IPS-15b (cell line): ENCODE measurements at regions not wholly inside any gene's neighbourhood (a gene's known extent, or its start where the extent isn't known, plus 50 kb on each side); places are given as distances from the start of the nearest gene placed in this dataset.
"Not testable (repeated sequence)": the region's sequence is repeated elsewhere in the genome, so short reads cannot be mapped to it uniquely, and the experiment has no call there.

ENCODE experiments used
- H3K27me3 ChIP-seq: one replicate; pipeline ENCODE4 v1.6.1; 2013; ENCODE audit warnings: low read length; ENCODE audit not compliant: control insufficient read depth, insufficient read depth
- H3K36me3 ChIP-seq: one replicate; pipeline ENCODE4 v1.6.1; 2013; ENCODE audit warnings: low read length; ENCODE audit not compliant: control insufficient read depth, insufficient read depth
- H3K4me1 ChIP-seq: one replicate; pipeline ENCODE4 v1.6.1; 2013; ENCODE audit warnings: mild to moderate bottlenecking, low read length; ENCODE audit not compliant: control insufficient read depth, insufficient read depth
- H3K4me3 ChIP-seq: one replicate; pipeline ENCODE4 v1.5.1; 2013; ENCODE audit warnings: low read depth, low read length
- H3K9ac ChIP-seq: one replicate; pipeline ENCODE4 v1.6.1; 2013; ENCODE audit warnings: low read depth, mild to moderate bottlenecking, low read length
- H3K9me3 ChIP-seq: one replicate; pipeline ENCODE4 v1.6.1; 2013; ENCODE audit warnings: mild to moderate bottlenecking, low read length; ENCODE audit not compliant: control insufficient read depth, insufficient read depth

DNA sequence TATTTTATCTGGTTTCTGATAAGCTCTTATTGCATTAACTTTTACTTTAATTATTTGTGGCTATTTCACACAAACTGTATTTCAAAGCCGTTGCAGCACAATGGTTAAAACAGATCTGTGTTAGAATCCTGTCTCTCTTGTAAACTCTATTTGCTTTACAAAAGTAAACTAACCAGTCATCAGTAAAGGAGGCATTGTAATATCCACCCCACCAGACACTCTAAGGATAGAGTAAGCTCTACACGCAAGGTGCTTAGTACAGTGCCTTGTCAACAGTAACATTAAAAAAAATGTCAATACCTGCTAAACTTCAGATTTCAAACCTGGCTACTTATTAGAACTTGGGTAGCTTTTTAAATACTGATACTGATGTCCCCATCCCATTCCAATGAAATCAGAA lies 228.4 kb downstream of the RCHY1 start:
- H3K4me3 ChIP-seq, result no peak overlapping the region
- H3K9me3 ChIP-seq, result no peaks in the 10 kb centered on the region
- no peak overlapping the region for H3K9ac ChIP-seq
- H3K4me1 ChIP-seq, result no peaks in the 10 kb centered on the region
- H3K27me3 ChIP-seq, result no peaks in the 10 kb centered on the region
- H3K36me3 ChIP-seq, result no peaks in the 10 kb centered on the region

DNA sequence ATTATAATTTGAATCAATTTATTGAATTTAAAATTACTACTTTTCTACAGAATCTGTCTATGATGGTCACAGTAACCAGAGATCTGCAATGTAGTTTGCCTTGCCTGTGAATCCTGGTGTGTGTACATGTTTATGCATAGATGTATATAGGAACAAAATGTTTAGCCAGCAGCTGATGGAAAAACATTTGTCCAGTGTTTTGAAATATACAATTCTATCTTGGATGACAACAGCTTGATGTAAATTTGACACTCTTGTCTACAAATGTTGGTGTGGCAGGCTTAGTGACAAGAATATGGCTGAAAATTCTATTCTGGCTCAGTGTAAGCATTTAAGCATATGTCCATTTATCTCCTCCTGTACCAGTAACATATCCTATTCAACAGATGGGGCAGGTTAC lies 229.4 kb downstream of the RCHY1 start:
- Histone ChIP-seq H3K4me3 (no peak overlapping the region), H3K9me3 (no peaks in the 10 kb centered on the region), H3K4me1 (no peaks in the 10 kb centered on the region), H3K9ac (no peak overlapping the region), H3K36me3 (no peaks in the 10 kb centered on the region), H3K27me3 (no peaks in the 10 kb centered on the region)

DNA sequence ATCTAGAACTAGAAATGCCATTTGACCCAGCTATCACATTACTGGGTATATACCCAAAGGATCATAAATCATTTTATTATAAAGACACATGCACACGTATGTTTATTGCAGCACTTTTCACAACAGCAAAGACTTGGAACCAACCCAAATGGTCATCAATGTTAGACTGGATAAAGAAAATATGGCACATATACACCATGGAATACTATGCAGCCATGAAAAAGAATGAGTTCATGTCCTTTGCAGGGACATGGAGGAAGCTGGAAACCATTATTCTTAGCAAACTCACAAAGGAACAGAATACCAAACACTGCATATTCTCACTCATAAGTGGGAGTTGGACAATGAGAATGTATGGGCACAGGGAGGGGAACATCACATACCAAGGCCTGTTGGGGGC lies 233.7 kb downstream of the RCHY1 start:
- H3K9me3 ChIP-seq, H3K27me3 ChIP-seq, H3K4me1 ChIP-seq, H3K4me3 ChIP-seq, H3K9ac ChIP-seq, H3K36me3 ChIP-seq: not testable (repeated sequence)

DNA sequence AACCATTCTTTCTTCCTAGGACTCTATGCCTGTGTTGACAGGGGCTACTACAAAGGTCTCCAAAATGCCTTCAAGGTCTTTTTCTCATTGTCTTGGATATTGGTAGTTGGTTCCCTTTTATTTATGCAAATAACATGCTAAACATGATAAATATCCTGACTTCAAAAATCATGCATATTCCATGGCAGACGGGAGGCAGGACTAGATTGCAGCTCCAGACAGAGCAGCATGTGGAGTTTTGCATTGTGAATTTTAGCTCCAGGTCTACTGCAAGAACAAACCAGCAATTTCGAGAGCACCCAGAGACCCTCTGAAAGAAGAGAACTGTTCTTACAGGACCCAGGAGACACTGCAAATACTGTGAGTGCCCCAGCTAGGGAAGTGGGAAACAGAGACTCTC lies 254.9 kb downstream of the RCHY1 start:
- Histone ChIP-seq H3K36me3 (no peaks in the 10 kb centered on the region), H3K27me3 (no peaks in the 10 kb centered on the region), H3K9ac (no peak overlapping the region), H3K9me3 (no peaks in the 10 kb centered on the region), H3K4me3 (no peak overlapping the region), H3K4me1 (peaks cover 2% of the 10 kb centered on the region)

DNA sequence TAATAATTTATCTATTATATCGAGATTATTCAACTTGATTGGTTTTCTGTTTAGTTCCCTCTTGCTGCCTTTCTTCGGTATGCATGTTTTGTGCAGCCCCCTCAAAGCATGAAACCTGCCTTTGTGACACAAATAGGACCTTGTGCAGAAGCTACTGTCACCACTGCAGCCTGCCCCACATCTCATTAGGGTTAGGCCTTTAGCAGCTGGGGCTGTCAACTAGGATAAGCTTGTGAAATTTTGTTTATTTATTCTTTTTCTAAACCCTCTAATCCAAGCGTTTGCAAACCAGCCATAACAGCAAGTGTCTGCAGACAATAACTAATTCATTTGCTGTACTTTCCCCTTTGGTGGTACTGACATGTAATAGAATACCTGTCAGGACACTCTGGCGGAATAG lies 258.9 kb downstream of the RCHY1 start:
- H3K27me3 ChIP-seq, result no peaks in the 10 kb centered on the region
- no peaks in the 10 kb centered on the region for H3K9me3 ChIP-seq
- H3K9ac ChIP-seq, result no peak overlapping the region
- H3K4me3 ChIP-seq, result no peak overlapping the region
- peaks cover 2% of the 10 kb centered on the region for H3K4me1 ChIP-seq
- no peaks in the 10 kb centered on the region for H3K36me3 ChIP-seq

DNA sequence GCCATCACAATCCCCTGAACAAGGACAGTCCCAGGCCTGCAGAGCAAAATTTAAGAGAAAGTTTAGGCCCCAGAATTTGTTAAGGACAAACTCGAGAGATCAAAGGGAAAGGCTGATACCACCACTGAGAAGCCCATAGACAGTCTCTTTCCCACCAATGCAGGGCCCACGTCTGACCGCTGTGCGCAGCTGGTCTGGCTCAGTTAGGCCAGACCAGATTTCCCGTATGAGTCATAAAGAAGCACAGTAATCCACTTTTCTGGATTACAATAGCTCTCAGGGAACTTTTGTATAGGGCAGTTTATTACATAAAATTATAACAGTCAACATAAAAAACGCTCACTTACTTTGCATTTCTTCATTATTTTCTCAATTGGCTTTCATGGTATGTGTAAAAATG lies 259.5 kb downstream of the RCHY1 start:
- Histone ChIP-seq H3K9me3 (no peaks in the 10 kb centered on the region), H3K36me3 (no peaks in the 10 kb centered on the region), H3K4me1 (no peaks in the 10 kb centered on the region), H3K27me3 (no peaks in the 10 kb centered on the region), H3K4me3 (no peak overlapping the region), H3K9ac (no peak overlapping the region)

DNA sequence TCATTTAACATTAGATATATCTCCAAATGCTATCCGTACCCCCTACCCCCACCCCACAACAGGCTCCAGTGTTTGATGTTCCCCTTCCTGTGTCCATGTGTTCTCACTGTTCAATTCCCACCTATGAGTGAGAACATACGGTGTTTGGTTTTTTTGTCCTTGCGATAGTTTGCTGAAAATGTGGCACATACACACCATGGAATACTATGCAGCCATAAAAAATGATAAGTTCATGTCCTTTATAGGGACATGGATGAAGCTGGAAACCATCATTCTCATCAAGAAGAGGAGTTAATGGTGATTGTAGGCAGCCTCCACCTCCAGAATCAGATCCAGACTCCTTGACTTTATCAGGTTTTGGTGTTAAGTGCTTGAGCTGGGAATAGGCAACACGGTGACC lies 261.1 kb downstream of the RCHY1 start:
- not testable (repeated sequence) for H3K9me3 ChIP-seq, H3K4me3 ChIP-seq, H3K9ac ChIP-seq, H3K27me3 ChIP-seq, H3K4me1 ChIP-seq, H3K36me3 ChIP-seq

DNA sequence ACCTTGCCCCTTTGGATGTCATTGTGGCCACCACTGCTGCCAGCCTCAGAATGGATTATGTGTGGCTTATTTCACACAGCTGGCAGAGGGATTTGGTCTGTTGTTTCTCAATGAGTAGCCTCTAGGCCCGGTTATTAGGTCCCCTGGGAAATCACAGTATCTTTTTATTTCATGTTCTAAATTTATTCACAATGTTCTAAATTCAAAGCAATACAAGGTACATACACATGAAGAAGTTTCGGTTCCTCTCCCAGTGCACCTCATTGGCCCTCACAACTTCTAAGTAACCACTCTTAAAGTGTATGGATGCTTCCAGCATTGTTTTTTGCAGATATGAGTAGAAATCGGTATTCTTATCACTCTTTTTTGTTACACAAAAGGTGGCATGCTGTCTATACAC lies 262.7 kb downstream of the RCHY1 start:
- no peak overlapping the region for H3K4me3 ChIP-seq
- no peaks in the 10 kb centered on the region for H3K4me1 ChIP-seq
- H3K9me3 ChIP-seq, result no peaks in the 10 kb centered on the region
- H3K36me3 ChIP-seq, result no peaks in the 10 kb centered on the region
- H3K9ac ChIP-seq, result no peak overlapping the region
- no peaks in the 10 kb centered on the region for H3K27me3 ChIP-seq

DNA sequence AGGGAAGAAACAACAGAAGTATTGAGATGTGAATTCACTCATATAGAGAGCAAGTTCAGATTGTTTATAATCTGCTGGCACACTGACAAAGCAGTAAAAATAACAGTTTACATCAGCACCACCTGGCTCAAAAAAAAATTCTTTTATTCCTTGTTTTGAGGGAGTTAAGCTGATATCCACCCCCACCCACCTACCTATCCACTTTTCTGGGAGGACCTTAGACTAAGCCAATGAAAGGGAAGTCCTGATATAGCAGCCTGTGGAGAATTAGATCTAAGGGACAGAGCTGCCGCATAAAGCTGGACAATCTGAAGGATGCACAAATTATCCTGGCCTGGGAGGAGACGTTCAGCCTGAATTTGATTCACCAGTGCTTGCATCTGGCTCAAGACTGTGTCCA lies 264.5 kb downstream of the RCHY1 start:
- H3K4me1 ChIP-seq, result no peaks in the 10 kb centered on the region
- H3K27me3 ChIP-seq, result no peaks in the 10 kb centered on the region
- H3K9ac ChIP-seq, result no peak overlapping the region
- no peaks in the 10 kb centered on the region for H3K9me3 ChIP-seq
- no peak overlapping the region for H3K4me3 ChIP-seq
- H3K36me3 ChIP-seq, result no peaks in the 10 kb centered on the region

DNA sequence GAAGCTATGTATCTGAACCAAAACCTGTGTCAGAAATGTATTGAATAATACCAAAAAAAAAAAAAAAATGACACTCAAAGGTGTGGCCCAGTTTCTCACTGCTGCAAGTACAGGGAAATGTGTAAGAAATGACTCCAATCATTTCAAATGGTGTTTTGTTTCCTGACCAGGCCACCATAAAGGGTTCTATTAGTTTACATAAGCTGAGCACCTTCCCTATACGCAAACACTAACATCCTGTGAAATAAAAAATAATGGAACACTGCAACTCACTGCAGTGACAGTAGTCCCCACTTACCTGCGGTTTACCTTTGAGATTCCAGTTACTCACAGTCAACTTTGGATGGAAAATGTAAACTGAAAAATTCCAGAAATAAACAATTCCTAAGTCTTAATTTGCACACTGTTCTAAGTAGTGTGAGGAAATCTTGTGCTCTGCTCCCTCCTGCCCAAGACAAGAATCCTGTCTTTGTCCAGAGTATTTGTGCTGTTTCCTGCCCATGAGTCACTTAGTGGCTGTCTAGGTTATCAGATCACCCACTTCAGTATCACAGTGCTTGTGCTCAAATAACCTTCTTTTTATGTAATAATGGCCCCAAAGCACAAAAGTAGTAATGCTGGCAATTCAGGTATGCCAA lies 265.3 kb downstream of the RCHY1 start:
- H3K36me3 ChIP-seq, result no peaks in the 10 kb centered on the region
- H3K9me3 ChIP-seq, result no peaks in the 10 kb centered on the region
- no peak overlapping the region for H3K4me3 ChIP-seq
- no peaks in the 10 kb centered on the region for H3K27me3 ChIP-seq
- H3K9ac ChIP-seq, result no peak overlapping the region
- H3K4me1 ChIP-seq, result no peaks in the 10 kb centered on the region

DNA sequence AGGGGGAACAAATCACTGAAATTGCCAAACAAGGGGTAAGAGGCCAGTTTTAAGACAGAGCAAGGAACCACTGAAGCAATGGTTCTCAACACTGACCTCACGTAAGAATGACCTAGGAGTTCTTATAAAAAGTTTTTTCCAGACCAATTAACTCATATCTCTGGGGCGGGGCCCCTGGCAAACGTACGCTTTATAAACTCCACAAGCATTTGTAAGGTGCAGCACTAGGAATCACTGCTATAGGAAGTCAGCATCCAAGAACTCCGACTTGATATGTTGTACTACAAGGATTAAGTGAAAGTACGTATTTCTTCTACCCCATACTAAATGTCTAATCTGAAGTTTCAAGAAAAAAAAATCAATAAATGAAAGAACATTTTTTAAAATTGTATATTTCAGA lies 269.9 kb downstream of the RCHY1 start:
- H3K4me3 ChIP-seq, result no peak overlapping the region
- no peaks in the 10 kb centered on the region for H3K4me1 ChIP-seq
- no peaks in the 10 kb centered on the region for H3K9me3 ChIP-seq
- H3K9ac ChIP-seq, result no peak overlapping the region
- no peaks in the 10 kb centered on the region for H3K27me3 ChIP-seq
- H3K36me3 ChIP-seq, result no peaks in the 10 kb centered on the region

DNA sequence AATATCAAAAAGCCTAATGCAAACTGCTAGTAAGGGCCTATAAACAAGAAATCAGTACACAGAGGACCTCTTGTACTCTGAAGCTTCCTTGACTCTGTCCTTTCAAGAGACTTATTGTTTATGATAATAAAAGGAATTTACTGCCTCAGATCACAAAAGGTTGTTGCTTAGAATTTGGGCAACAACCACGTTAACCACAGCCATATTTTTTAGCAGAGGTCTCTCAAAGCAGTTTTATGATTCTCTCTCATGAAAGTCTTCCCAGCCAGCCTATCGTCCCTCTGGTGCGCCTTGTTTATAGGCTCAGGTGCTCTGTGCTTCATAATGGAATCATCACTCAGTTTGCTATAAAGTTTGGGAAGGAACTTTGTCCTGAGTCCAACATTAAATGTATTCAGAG lies 270.6 kb downstream of the RCHY1 start:
- H3K4me3 ChIP-seq, result no peak overlapping the region
- H3K36me3 ChIP-seq, result no peaks in the 10 kb centered on the region
- no peak overlapping the region for H3K9ac ChIP-seq
- no peaks in the 10 kb centered on the region for H3K4me1 ChIP-seq
- H3K27me3 ChIP-seq, result no peaks in the 10 kb centered on the region
- H3K9me3 ChIP-seq, result no peaks in the 10 kb centered on the region
